GM21825 (cell line): ENCODE measurements at regions not wholly inside any gene's neighbourhood (a gene's known extent, or its start where the extent isn't known, plus 50 kb on each side); places are given as distances from the start of the nearest gene placed in this dataset.
A peak's percentile ranks its signal among the peaks of the same experiment; 100 is the strongest.
"Not testable (repeated sequence)": the region's sequence is repeated elsewhere in the genome, so short reads cannot be mapped to it uniquely, and the experiment has no call there.

ENCODE experiments used
- ATAC-seq: cut with Tn5 transposase; IDR thresholded peaks from one replicate; pipeline ENCODE4 v1.9.1; 2021; ENCODE audit warnings: mild to moderate bottlenecking, moderate library complexity; ENCODE audit not compliant: unreplicated experiment

- ATAC-seq = peak; percentile 40
These were observed 215.4 kb upstream of the HNRNPA3 start for GRCh38 chr2:176997074-176997791.

GRCh38 chr2:176997792-176998169 lies 214.8 kb upstream of the HNRNPA3 start:
- peak; percentile 25 for ATAC-seq

- peak; percentile 56 for ATAC-seq
These were observed 213.3 kb upstream of the HNRNPA3 start for GRCh38 chr2:176999301-176999700.

GRCh38 chr2:177000061-177000714 lies 212.4 kb upstream of the HNRNPA3 start:
- no peak for ATAC-seq

GRCh38 chr2:177000715-177001072 lies 211.9 kb upstream of the HNRNPA3 start:
- no peak for ATAC-seq

GRCh38 chr2:177001334-177001733 lies 211.3 kb upstream of the HNRNPA3 start:
- ATAC-seq = no peak

GRCh38 chr2:177002983-177003382 lies 209.6 kb upstream of the HNRNPA3 start:
- no peak for ATAC-seq

GRCh38 chr2:177007726-177008125 lies 204.9 kb upstream of the HNRNPA3 start:
- ATAC-seq = not testable (repeated sequence)

- ATAC-seq = not testable (repeated sequence)
These were observed 203.9 kb upstream of the HNRNPA3 start for GRCh38 chr2:177008662-177009061.

GRCh38 chr2:177010146-177010545 lies 202.4 kb upstream of the HNRNPA3 start:
- no peak for ATAC-seq

GRCh38 chr2:177010861-177011260 lies 201.7 kb upstream of the HNRNPA3 start:
- no peak for ATAC-seq

GRCh38 chr2:177014946-177015345 lies 197.6 kb upstream of the HNRNPA3 start:
- no peak for ATAC-seq

- no peak for ATAC-seq
These were observed 197.2 kb upstream of the HNRNPA3 start for GRCh38 chr2:177015356-177015923.

GRCh38 chr2:177020524-177021119 lies 192.0 kb upstream of the HNRNPA3 start:
- no peak for ATAC-seq

- ATAC-seq = no peak
These were observed 190.8 kb upstream of the HNRNPA3 start for GRCh38 chr2:177021706-177022343.

- ATAC-seq = no peak
These were observed 187.8 kb upstream of the HNRNPA3 start for GRCh38 chr2:177024765-177025164.

- ATAC-seq = no peak
These were observed 186.3 kb upstream of the HNRNPA3 start for GRCh38 chr2:177026253-177026652.

GRCh38 chr2:177026956-177027355 lies 185.6 kb upstream of the HNRNPA3 start:
- no peak for ATAC-seq

- ATAC-seq = no peak
These were observed 184.3 kb upstream of the HNRNPA3 start for GRCh38 chr2:177028296-177028695.

- ATAC-seq = no peak
These were observed 183.5 kb upstream of the HNRNPA3 start for GRCh38 chr2:177029075-177029474.

GRCh38 chr2:177029501-177029900 lies 183.1 kb upstream of the HNRNPA3 start:
- ATAC-seq = no peak
